Ectodermal cell (in vitro differentiated cells): ENCODE measurements at regions not wholly inside any gene's neighbourhood (a gene's known extent, or its start where the extent isn't known, plus 50 kb on each side); places are given as distances from the start of the nearest gene placed in this dataset.

ENCODE experiments used
- H3K27ac ChIP-seq: 2 replicates; pipeline ENCODE4 v1.7.0; 2013; ENCODE audit warnings: mild to moderate bottlenecking, low read depth, low read length; ENCODE audit not compliant: insufficient read depth, poor library complexity, severe bottlenecking
- H3K27me3 ChIP-seq: 2 replicates; pipeline ENCODE4 v1.7.0; 2013; ENCODE audit warnings: mild to moderate bottlenecking, low read length; ENCODE audit not compliant: insufficient read depth, control insufficient read depth, poor library complexity, severe bottlenecking
- H3K36me3 ChIP-seq: one replicate; pipeline ENCODE4 v1.7.0; 2013; ENCODE audit warnings: low read length; ENCODE audit not compliant: control insufficient read depth, insufficient read depth
- H3K4me1 ChIP-seq: one replicate; pipeline ENCODE4 v1.7.0; 2013; ENCODE audit warnings: low read length; ENCODE audit not compliant: control insufficient read depth, insufficient read depth
- H3K4me3 ChIP-seq: 2 replicates; pipeline ENCODE4 v1.7.0; 2013; ENCODE audit warnings: low read depth, low read length, control low read depth; ENCODE audit not compliant: insufficient read depth
- H3K9me3 ChIP-seq: 2 replicates; pipeline ENCODE4 v1.7.0; 2013; ENCODE audit warnings: mild to moderate bottlenecking, low read length, moderate library complexity; ENCODE audit not compliant: control insufficient read depth
- WGBS, 2 experiments: methylation state at CpG; one replicate each; pipeline ENCODE4 v1.1.7; 2013; ENCODE audit warnings: missing lambda C conversion rate in 2 of 2; 5-methylcytosine and 5-hydroxymethylcytosine counted together

DNA sequence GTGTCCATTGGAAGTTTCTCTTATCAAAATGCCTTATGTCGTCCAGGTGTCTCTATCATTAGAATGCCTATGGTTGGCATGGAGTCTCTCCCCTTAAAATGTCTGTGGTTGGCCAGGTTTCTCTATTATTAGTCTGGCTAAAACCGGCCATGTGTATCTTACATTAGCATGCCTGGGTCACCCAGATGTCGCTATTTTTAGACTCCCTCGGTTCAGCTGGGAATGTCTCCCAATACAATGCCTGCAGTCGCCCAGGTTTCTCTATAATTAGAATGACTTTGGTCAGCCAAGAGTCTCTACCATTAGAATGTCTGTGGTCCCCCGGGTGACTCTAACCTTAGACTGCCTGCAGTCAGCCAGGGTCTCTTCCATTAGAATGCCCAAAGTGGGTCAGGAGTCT, 1536.1 kb downstream of the UQCRFS1 start:
- H3K27me3 ChIP-seq: no peaks in the 10 kb centered on the region
- H3K4me1 ChIP-seq: no peaks in the 10 kb centered on the region
- H3K27ac ChIP-seq: no peak overlapping the region
- no peak overlapping the region for H3K4me3 ChIP-seq
- H3K36me3 ChIP-seq: no peaks in the 10 kb centered on the region
- peaks cover 10% of the 10 kb centered on the region for H3K9me3 ChIP-seq
- WGBS, 2 experiments: 67 to 68% methylated on average over 6 of the region's 6 CpGs

DNA sequence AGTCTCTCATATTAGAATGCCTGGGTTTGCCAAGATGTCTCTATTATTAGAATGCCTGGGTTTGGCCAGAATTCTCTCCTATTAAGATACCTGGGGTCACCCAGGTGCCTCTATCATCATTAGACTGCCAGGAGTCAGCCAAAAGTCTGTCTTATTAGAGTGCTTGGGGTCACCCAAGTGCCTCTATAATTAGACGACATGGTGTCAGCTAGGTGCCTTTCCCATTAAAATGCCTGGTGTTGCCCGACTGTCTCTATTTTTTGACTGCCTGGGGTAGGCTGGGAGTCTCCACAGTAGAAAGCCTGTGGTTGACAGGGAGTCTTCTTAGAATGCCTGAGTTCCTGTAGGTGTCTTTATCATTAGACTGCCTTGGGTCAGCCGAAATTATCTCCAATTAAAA, 1536.6 kb downstream of the UQCRFS1 start:
- H3K9me3 ChIP-seq: peaks cover 12% of the 10 kb centered on the region
- H3K27me3 ChIP-seq: no peaks in the 10 kb centered on the region
- H3K27ac ChIP-seq: no peak overlapping the region

DNA sequence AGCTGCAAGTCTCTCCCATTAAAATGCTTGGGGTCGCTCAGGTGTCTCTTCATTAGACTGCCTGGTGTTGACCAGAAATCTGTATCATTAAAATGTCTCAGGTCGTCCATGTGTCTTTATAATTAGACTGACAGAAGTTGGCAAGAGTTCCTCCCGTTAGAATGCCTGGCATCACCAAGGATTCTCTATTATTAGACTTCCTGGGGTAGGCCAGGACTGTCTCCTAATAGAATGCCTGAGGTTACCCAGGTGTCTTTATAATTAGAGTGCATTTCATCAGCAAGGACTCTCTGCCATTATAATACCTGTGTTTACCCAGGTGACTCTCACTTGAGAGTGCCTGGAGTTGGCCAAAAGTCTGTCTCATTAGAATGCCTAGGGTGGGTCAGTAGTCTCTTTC, 1537.2 kb downstream of the UQCRFS1 start:
- no peaks in the 10 kb centered on the region for H3K36me3 ChIP-seq
- WGBS, 2 experiments: 36 to 37% methylated on average over 3 of the region's 3 CpGs
- H3K4me3 ChIP-seq: no peak overlapping the region
- peaks cover 15% of the 10 kb centered on the region for H3K9me3 ChIP-seq
- H3K4me1 ChIP-seq: no peaks in the 10 kb centered on the region
- H3K27ac ChIP-seq: no peak overlapping the region
- H3K27me3 ChIP-seq: no peaks in the 10 kb centered on the region

More for the DNA sequence above, 1536.6 kb downstream of the UQCRFS1 start:
- Histone ChIP-seq H3K4me3 (no peak overlapping the region), H3K4me1 (no peaks in the 10 kb centered on the region), H3K36me3 (no peaks in the 10 kb centered on the region)
- 86 to 88% methylated on average over 3 of the region's 3 CpGs for WGBS, 2 experiments

DNA sequence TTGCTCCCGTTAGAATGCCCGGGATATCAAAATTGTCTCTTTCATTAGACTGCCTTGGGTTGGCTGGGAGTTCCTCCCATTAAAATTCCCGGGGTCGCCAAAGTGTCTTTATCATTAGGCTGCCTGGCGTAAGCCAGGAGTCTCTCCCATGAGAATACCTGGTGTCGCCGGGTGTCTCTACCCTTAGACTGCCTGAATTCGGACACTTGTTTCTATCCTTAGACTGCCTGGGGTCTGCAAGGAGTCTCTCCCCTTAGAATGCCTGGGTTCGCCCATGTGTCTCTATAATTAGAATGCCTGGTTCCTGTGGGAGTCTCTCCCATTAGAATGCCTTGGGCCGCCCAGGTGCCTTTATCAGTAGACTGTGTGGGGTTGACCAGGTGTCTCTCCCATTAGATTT, 1538.2 kb downstream of the UQCRFS1 start:
- Histone ChIP-seq H3K27ac (no peak overlapping the region), H3K9me3 (peaks cover 15% of the 10 kb centered on the region)

DNA sequence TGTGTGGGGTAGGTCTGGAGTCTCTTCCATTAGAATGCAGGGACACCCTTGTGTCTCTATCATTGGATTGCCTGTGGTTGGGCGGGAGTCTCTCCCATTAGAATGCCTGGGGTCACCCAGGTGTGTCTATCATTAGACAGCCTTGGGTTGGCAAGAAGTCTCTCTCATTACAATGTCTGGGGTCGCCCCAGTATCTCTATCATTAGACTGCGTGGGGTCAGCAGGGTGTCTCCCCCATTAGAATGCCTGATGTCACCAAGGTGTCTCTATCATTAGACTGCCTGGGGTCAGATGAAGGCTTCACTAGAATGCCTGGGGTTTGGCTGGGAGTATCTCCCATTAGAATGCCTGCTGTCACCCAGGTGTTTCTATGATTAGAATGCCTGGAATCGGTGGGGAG, 1539.0 kb downstream of the UQCRFS1 start:
- Histone ChIP-seq H3K4me1 (no peaks in the 10 kb centered on the region), H3K4me3 (no peak overlapping the region), H3K36me3 (no peaks in the 10 kb centered on the region), H3K27ac (no peak overlapping the region), H3K9me3 (peaks cover 21% of the 10 kb centered on the region), H3K27me3 (no peaks in the 10 kb centered on the region)
- 54% methylated on average over 4 of the region's 4 CpGs for WGBS, 2 experiments

More for the DNA sequence above, 1538.2 kb downstream of the UQCRFS1 start:
- H3K36me3 ChIP-seq: no peaks in the 10 kb centered on the region
- WGBS, 2 experiments: 86% methylated on average over 10 of the region's 10 CpGs
- no peaks in the 10 kb centered on the region for H3K4me1 ChIP-seq
- H3K27me3 ChIP-seq: no peaks in the 10 kb centered on the region
- H3K4me3 ChIP-seq: no peak overlapping the region

- Histone ChIP-seq H3K4me1 (no peaks in the 10 kb centered on the region), H3K36me3 (no peaks in the 10 kb centered on the region), H3K9me3 (peaks cover 32% of the 10 kb centered on the region), H3K27ac (no peak overlapping the region), H3K4me3 (no peak overlapping the region), H3K27me3 (no peaks in the 10 kb centered on the region)
- WGBS, 2 experiments: 73 to 75% methylated on average over 10 of the region's 10 CpGs
Observed at GRCh38 chr19:27672309-27673047, 1540.5 kb downstream of the UQCRFS1 start.

DNA sequence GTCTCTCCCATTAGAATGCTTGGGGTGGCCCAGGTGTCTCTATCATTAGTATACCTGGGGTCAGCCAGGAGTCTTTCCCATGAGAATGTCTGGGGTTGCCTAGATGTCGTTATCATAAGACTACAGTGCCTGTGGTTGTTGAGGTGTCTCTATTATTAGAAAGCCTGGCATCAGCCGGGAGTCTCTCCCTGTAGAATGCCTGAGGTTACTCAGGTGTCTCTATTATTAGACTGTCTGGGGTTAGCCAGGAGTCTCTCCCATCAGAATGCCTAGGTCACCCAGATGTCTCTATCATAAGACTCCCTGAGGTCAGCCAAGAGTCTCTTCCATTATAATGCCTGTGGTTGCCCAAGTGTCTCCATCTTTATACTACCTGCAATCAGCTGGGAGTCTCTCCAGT, 1541.1 kb downstream of the UQCRFS1 start:
- WGBS, 2 experiments: 46 to 53% methylated on average over 2 of the region's 2 CpGs
- Histone ChIP-seq H3K27me3 (no peaks in the 10 kb centered on the region), H3K4me1 (no peaks in the 10 kb centered on the region), H3K9me3 (peaks cover 35% of the 10 kb centered on the region), H3K27ac (no peak overlapping the region), H3K4me3 (no peak overlapping the region), H3K36me3 (no peaks in the 10 kb centered on the region)

GRCh38 chr19:27660428-27660827, 1552.5 kb downstream of the UQCRFS1 start:
- peaks cover 17% of the 10 kb centered on the region for H3K9me3 ChIP-seq
- H3K27me3 ChIP-seq: no peaks in the 10 kb centered on the region
- H3K27ac ChIP-seq: no peak overlapping the region
- H3K36me3 ChIP-seq: no peaks in the 10 kb centered on the region
- no peak overlapping the region for H3K4me3 ChIP-seq
- no peaks in the 10 kb centered on the region for H3K4me1 ChIP-seq
- WGBS, 2 experiments: 37 to 45% methylated on average over 1 of the region's 1 CpG

DNA sequence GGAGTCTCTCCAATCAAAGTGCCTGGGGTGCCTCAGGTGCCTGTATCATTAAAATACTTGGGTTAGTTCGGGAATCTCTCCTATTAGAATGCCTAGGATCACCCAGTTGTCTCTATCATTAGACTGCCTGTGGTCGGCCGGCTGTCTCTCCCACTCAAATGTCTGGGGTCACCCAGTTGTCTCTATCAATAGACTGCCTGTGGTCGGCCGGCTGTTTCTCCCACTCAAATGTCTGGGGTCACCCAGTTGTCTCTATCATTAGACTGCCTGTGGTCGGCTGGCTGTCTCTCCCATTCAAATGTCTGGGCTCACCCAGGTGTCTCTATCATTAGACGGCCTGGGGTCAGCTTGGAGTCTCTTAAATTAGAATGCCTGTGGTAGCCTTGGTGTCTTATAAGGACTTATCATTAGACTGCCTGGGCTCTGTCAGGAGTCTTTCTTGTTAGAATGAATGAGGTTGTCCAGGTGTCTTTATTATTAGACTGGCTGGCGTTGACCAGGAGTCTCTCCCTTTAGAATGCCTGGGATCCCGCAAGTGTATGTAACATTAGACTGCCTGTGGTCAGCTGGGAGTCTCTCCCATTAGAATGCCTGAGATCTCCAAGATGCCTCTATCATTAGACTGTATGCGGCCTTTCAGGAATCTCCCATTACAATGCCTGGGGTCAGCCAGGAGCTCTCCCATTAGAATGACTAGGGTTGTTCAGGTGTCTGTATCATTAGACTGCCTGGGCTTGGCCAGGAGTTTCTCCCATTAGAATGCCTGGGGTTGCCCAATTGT, 1555.5 kb downstream of the UQCRFS1 start:
- 80 to 81% methylated on average over 10 of the region's 10 CpGs for WGBS, 2 experiments
- Histone ChIP-seq H3K36me3 (no peaks in the 10 kb centered on the region), H3K27me3 (no peaks in the 10 kb centered on the region), H3K4me1 (no peaks in the 10 kb centered on the region), H3K27ac (no peak overlapping the region), H3K4me3 (no peak overlapping the region), H3K9me3 (peaks cover 9% of the 10 kb centered on the region)

DNA sequence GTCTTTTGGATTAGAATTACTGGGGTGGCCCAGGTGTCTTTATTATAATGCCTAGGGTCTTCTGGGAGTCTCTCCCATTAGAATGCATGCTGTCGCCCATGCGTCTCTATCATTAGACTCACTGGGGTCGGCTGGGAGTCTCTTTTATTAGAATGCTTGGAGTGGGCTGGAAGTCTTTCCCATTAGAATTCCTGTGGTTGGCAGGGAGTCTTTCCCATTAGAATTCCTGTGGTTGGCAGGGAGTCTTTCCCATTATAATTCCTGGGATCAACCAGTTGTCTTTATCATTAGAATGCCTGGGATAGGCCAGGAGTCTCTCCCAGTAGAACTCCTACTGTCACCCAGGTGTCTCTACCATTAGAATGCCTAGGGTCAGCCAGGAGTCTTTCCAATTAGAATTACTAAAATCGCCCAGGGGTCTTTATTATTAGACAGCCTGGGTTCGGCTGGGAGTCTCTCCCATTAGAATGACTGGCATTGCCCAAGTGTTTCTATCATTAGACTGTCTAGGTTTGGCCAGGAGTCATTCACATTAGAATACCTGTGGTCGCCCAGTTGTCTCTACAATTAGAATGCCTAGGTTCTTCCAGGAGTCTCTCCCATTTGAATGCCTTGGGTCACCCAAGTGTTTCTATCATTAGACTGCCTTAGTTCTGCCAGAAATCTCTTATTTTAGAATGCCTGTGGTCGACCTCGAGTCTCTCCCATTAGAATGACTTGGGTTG, 1558.5 kb downstream of the UQCRFS1 start:
- H3K9me3 ChIP-seq: peaks cover 11% of the 10 kb centered on the region
- no peaks in the 10 kb centered on the region for H3K27me3 ChIP-seq
- no peak overlapping the region for H3K27ac ChIP-seq
- 69 to 72% methylated on average over 8 of the region's 8 CpGs for WGBS, 2 experiments
- H3K36me3 ChIP-seq: no peaks in the 10 kb centered on the region
- H3K4me3 ChIP-seq: no peak overlapping the region
- no peaks in the 10 kb centered on the region for H3K4me1 ChIP-seq
